Testis (tissue), 2 donors: ENCODE measurements at regions not wholly inside any gene's neighbourhood (a gene's known extent, or its start where the extent isn't known, plus 50 kb on each side); places are given as distances from the start of the nearest gene placed in this dataset.

Experiments
- CTCF ChIP-seq, 3 experiments: fragments of 450-650 bp in 2 of 3; fragments of 200-600 bp in 1 of 3; sonication (generic) in 1 of 3; IDR thresholded peaks; one replicate each; pipeline ENCODE4 v1.5.1; 2016 to 2019; ENCODE audit warnings: antibody characterized with exemption in 3 of 3, mild to moderate bottlenecking in 2 of 3, moderate library complexity in 1 of 3
- POLR2A ChIP-seq: fragments of 450-650 bp; IDR thresholded peaks from one replicate; pipeline ENCODE4 v1.6.1; 2017; ENCODE audit warnings: antibody characterized with exemption, mild to moderate bottlenecking, moderate library complexity

DNA sequence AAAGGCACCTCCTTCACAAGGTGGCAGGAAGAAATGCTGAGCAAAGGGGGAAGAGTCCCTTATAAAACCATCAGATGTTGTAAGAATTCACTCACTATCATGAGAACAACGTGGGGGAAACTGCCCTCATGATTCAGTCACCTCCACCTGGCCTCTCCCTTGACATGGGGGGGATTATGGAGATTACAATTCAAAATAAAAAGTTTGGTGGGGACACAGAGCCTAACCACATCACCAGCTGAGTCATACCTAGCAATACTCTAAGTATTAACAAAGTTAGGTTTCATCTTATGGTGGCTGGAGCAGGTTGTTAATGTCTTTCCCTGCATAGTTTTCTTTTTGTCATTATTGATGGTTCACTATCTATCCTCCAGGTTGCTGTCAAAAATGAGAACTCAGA, 113.2 kb upstream of the PPFIA2 start:
- TF ChIP-seq POLR2A = no peak
- no peak for TF ChIP-seq CTCF (IDR thresholded peaks at IDR 0.05)
